ENCODE measurements at regions not wholly inside any gene's neighbourhood (a gene's known extent, or its start where the extent isn't known, plus 50 kb on each side); places are given as distances from the start of the nearest gene placed in this dataset.

DNA sequence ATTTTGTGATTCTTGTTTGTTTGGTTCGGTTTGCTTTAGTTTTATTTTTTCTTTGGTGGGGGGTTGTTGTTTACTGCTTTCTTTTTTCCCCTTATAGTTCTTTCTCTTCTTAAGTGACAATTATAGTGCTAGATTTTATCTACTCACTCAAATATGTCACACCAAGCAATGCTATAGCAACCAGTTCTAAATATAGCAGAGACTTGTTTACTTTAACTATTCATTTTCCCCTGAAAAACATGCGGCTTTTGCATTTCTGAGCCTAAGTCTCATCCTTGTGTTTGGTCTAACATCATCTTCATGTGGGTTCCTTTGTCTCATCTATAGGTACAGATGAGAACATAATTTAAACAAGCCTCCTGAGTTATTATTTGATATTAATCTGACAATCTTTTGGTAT, 676.6 kb downstream of the FAT4 start:
- no peak for TF ChIP-seq CTCF (IDR thresholded peaks at IDR 0.05)
- TF ChIP-seq POLR2A (IDR thresholded peaks at IDR 0.05): no peak

Measured in lower leg skin (tissue), 3 donors.